GM10847 (cell line): ENCODE measurements at regions not wholly inside any gene's neighbourhood (a gene's known extent, or its start where the extent isn't known, plus 50 kb on each side); places are given as distances from the start of the nearest gene placed in this dataset.

ENCODE experiments used
- POLR2A ChIP-seq: IDR thresholded peaks from 2 replicates; pipeline ENCODE4 v1.6.1; 2011; ENCODE audit not compliant: insufficient read length; ENCODE audit errors: extremely low read depth

DNA sequence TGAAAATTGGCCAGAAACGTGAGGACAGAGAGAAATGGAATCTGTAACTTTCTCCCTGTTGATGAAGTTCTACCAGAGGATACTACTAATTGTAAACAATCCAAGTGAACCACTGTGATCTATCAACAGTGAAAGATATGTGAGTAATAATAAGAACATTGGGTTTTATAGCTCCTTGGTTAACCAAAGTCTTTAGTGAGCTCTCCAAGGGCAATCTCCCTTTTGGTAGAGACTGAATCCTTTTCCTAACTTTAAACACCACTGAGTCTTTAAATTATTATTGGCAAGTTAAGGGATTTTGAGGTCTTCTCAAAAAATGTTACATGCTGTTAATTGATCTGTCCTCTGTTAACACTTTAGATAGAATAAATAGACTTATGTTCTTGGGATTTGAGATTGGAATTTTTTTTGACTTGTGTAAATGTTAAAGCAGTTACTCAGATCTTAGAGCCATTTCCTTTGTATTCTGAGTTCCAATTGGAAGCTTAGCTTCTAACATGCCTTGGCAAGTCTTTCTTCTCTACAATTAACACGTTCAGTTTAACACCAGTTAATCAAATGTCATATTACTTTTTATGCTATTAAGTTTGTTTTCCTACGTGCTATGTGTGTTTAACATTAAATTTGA is 338.2 kb upstream of the DDHD1 start:
- TF ChIP-seq POLR2A: no peak

GRCh38 chr14:53478174-53478573 is 325.1 kb upstream of the DDHD1 start:
- no peak for TF ChIP-seq POLR2A

DNA sequence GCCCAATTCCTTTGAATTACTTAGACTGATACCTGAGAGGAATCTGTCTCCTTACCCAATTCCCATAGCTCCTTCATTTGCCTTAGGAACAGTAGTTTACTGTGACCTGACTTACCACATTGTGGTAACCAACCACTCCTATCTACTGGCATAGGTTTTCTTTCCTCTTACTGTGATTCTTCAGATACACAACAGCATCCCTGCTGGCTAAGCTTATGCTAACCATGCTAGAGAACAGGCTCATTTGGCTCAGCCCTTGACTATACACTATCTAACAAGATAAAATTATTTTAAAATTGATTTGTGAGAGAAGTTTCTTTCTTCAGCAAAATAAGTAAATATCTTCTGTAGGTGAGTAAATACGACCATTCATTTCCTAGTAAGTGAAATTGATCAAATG is 320.4 kb upstream of the DDHD1 start:
- TF ChIP-seq POLR2A: no peak

GRCh38 chr14:53472306-53472705 is 319.2 kb upstream of the DDHD1 start:
- no peak for TF ChIP-seq POLR2A

- no peak for TF ChIP-seq POLR2A
Observed at GRCh38 chr14:53470351-53471043, 317.4 kb upstream of the DDHD1 start.

DNA sequence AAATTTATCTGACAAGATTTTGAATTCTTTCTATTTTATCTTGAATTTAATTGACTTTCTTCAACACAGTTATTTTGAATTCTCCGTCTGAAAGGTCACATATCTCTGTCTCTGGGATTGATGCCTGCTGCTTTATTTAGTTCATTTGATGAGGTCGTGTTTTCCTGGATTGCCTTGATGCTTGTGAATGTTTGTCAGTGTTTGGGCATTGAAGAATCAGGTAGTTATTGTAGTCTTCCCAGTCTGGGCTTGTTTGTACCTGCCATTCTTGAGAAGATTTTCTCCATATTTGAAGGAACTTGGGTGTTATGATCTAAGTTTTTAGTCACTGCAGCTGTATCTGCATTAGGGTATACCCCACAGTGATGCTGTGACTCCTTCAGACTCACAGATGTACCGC is 315.8 kb upstream of the DDHD1 start:
- TF ChIP-seq POLR2A: no peak

DNA sequence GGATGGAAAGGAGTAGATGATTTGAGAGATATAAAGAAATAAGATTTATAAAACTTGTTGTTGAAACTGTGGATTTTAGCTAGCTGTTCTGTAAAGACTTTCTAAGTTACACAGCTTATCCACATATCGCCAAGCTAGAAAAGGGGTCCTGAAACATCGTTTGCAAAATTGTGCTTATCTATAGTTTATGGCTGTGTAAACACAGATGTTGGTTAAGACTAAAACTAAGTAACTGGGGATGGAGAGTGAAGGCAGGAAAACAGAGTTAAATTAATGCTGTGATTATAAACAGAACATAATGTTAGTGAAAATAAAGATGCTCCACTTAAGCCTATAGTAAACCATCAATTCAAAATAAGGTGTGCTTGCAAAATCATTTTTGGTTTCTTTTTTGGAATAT is 311.3 kb upstream of the DDHD1 start:
- TF ChIP-seq POLR2A: no peak

DNA sequence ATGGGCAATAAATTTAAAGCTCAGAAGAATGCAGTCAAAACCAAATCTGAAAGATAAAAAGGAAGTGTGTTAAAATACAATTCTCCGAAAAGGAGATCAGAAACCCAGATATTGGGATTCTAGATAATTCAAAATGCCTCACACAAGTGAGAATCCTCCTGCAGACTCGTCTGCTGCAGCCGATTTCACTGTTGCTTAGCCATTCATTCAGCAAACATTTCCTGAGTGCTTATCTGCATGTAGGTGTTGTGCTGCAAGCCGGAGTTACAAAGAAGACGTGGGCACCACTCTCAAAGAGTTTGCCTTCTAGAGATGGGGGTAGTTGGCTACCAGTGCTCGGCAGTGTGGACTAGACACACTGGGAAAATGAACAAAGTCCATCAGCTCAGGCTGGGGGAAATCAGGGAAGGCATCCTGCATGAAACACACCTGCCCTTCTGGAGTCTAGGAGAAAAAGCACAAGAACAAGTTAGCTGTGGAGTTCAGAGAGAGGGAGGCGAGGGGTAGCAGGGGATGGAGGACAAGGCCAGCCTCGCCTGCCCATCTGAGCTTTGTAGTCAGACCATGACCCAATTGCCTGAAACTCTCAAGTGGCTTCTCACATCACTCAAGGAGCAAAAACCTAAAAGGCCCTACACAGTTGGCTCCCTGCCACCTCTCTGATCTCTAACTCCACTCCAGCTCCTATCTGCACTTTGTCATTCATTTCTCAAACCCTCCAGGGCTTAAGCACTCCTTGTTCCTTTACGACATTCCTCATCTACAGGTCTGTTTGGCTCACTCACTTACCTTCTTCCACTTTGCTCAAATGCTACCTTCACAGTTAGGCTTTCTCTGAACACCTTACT is 310.0 kb upstream of the DDHD1 start:
- no peak for TF ChIP-seq POLR2A

DNA sequence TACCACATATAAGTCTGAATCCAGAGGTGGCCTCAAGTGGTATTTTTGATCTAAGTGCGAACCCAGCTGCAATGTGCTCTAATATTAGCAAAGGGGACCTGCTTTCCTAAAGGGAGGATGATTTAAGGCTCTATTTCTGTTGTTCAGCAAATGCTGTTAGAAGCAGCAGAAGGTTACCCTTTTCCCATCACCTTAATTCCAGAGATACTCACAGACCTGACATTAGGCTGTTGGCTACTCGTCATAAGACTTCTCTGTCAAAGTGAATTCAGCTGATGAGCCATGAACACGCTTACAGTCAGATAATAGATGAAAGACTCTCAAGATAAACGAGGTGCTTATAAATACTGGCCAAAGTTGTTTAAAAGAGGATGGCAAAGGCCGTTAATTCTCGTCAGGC is 308.7 kb upstream of the DDHD1 start:
- TF ChIP-seq POLR2A: no peak

- no peak for TF ChIP-seq POLR2A
Observed at GRCh38 chr14:53460544-53460943, 307.4 kb upstream of the DDHD1 start.

DNA sequence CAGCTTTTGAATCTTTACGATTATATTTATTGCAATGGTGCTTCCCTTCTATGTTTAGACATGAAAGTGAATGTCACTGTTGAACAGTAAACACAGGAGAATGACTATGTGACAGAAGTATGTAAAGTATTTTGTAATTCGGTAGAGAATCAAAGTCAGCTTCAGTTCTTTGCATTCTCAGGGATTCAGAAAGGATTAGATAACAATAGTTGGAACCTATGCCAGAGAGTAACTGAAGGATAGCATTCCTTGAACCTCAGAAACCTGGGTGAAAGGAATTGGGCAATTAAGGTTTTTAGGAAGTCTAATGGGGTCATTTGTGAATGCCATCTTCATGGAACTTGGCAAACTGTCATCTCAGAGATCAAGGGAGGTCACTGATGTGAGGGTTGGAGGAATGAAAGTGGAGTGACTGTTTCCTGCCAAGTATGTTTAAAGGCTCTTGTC is 305.3 kb upstream of the DDHD1 start:
- TF ChIP-seq POLR2A: no peak

- TF ChIP-seq POLR2A: no peak
Observed at GRCh38 chr14:53456931-53457330, 303.8 kb upstream of the DDHD1 start.

DNA sequence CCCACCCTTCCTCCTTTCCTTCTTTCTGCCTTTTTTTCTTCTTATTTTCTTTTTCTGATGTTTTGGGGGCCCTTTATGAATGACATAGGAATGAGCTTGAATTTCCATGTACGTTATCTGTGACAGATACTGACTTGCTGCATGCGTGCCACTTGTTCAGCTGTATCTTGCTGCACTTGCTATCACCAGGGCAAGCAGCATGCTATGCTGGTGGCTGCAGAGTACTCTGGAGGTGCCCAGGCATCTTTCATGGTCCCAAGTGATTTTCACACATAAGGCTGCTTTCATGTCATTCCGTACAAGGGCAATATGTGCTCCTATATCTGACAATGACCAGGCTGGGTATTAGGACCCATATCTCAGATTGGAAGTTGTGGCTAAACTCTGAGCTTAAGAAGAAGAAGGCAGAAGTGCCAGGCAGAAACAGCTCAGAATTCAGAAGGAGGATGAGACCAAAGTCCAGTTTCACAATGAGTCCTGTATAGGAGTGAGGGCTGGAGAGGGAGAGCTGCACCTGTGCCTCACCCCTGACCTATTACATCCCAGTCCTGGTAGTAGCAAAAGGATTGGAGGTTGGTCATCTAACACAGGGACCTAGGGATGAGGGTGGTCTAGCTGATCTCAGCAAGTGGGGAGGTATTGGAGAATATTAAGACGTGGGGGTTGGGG is 299.0 kb upstream of the DDHD1 start:
- TF ChIP-seq POLR2A: no peak

- no peak for TF ChIP-seq POLR2A
Observed at GRCh38 chr14:53450871-53451270, 297.7 kb upstream of the DDHD1 start.

DNA sequence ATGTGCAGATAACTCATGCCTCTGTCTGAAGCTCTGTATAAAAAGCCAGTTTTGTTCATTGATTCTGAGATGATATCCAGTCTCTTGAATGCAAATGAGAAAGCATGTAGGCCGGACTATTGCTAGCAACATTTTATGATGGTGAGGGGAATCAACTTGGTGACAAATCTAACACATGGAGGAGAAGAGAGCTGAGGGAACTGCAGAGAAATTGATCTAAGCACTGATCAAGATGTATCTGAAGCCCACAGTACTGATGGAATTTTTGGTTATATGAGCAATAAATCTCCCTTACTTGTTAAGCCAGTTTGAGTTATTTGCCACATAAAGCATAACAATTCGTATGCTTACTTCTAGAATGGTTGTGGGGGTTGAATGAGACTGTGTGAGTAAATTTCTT is 295.6 kb upstream of the DDHD1 start:
- no peak for TF ChIP-seq POLR2A
